ENCODE measurements at regions not wholly inside any gene's neighbourhood (a gene's known extent, or its start where the extent isn't known, plus 50 kb on each side); places are given as distances from the start of the nearest gene placed in this dataset.

DNA sequence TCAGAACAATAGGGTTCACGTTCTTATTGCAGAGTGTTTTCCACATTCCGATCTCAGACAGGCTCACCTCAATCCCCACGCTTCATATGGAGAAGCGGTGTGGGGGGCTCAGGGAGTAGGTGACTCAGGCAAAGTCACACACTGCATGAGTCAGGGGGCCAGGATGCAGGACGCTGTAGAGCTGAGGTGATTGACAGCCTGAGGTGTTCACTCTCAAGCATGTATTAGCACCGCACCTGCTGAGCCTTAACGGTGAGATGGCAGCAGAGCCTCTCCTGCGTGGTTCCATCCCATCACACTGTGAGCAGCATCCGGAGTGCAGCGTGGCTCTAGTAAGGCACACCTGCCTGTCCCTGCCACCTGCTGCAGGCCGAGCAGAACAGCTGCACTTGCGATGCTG is 194.0 kb downstream of the IRX2 start:
- TF ChIP-seq, protein P1, sequence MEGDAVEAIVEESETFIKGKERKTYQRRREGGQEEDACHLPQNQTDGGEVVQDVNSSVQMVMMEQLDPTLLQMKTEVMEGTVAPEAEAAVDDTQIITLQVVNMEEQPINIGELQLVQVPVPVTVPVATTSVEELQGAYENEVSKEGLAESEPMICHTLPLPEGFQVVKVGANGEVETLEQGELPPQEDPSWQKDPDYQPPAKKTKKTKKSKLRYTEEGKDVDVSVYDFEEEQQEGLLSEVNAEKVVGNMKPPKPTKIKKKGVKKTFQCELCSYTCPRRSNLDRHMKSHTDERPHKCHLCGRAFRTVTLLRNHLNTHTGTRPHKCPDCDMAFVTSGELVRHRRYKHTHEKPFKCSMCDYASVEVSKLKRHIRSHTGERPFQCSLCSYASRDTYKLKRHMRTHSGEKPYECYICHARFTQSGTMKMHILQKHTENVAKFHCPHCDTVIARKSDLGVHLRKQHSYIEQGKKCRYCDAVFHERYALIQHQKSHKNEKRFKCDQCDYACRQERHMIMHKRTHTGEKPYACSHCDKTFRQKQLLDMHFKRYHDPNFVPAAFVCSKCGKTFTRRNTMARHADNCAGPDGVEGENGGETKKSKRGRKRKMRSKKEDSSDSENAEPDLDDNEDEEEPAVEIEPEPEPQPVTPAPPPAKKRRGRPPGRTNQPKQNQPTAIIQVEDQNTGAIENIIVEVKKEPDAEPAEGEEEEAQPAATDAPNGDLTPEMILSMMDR (IDR thresholded peaks at IDR 0.05; ENCODE audit: low read depth, low read length): no peak
- TF ChIP-seq EZH2phosphoT487 (IDR thresholded peaks at IDR 0.05; ENCODE audit: low read depth): no peak
- Histone ChIP-seq H3K27ac (ENCODE audit: low read length) (no peak overlapping the region), H3K9ac (ENCODE audit: low read length) (no peak overlapping the region), H3K4me1 (ENCODE audit: low read length) (no peaks in the 10 kb centered on the region), H3K27me3 (ENCODE audit: low read depth, low read length) (no peaks in the 10 kb centered on the region), H3K9me3 (ENCODE audit: insufficient read depth, low read length) (no peaks in the 10 kb centered on the region), H2AFZ (ENCODE audit: low read depth, low read length) (no peak overlapping the region), H4K20me1 (ENCODE audit: insufficient read depth, low read length) (no peaks in the 10 kb centered on the region), H3K79me2 (ENCODE audit: low read length) (no peaks in the 10 kb centered on the region), H3K36me3 (replicated peaks; ENCODE audit: low read depth, low read length) (no peaks in the 10 kb centered on the region), H3K4me2 (ENCODE audit: low read length) (no peak overlapping the region), H3K4me3 (ENCODE audit: low read length) (no peak overlapping the region)

DNA sequence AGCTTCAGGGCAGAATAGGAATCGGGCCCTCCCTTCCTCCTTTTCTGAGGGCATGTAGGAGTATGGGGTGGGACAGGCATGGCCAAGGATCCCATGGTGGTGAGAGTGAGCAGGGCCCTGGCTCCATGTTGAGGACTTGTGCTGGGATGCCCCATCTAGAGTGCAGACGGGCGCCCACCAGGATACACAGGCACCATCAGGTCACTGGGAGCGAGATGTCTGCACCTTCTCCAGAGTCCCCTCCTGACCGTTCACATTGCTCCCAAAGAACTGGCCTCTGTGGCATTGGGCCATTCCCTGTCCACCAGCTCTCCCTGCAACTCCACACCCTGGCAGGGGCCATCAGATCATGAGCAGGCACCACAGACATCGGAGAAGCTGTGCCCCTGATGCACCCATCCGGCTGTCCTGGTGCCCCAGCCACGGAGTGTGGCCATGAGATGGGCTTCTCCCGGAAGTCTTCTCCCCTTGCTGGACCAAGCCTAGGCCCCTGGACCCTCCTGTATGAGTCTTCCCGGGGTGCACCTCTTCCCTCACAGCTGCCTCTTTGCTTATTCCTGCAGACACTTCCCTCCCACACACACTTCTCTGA is 195.0 kb downstream of the IRX2 start:
- no peaks in the 10 kb centered on the region for H3K4me1 ChIP-seq (ENCODE audit: low read length)
- H3K4me3 ChIP-seq (ENCODE audit: low read length): no peak overlapping the region
- no peak for TF ChIP-seq EZH2phosphoT487 (IDR thresholded peaks at IDR 0.05; ENCODE audit: low read depth)
- TF ChIP-seq, protein P1 (IDR thresholded peaks at IDR 0.05; ENCODE audit: low read depth, low read length): no peak
- no peaks in the 10 kb centered on the region for H3K36me3 ChIP-seq (replicated peaks; ENCODE audit: low read depth, low read length)
- H3K27ac ChIP-seq (ENCODE audit: low read length): no peak overlapping the region
- H3K79me2 ChIP-seq (ENCODE audit: low read length): no peaks in the 10 kb centered on the region
- no peaks in the 10 kb centered on the region for H3K27me3 ChIP-seq (ENCODE audit: low read depth, low read length)
- no peaks in the 10 kb centered on the region for H3K9me3 ChIP-seq (ENCODE audit: insufficient read depth, low read length)
- no peak overlapping the region for H3K9ac ChIP-seq (ENCODE audit: low read length)
- H2AFZ ChIP-seq (ENCODE audit: low read depth, low read length): no peak overlapping the region
- no peak overlapping the region for H3K4me2 ChIP-seq (ENCODE audit: low read length)
- no peaks in the 10 kb centered on the region for H4K20me1 ChIP-seq (ENCODE audit: insufficient read depth, low read length)

DNA sequence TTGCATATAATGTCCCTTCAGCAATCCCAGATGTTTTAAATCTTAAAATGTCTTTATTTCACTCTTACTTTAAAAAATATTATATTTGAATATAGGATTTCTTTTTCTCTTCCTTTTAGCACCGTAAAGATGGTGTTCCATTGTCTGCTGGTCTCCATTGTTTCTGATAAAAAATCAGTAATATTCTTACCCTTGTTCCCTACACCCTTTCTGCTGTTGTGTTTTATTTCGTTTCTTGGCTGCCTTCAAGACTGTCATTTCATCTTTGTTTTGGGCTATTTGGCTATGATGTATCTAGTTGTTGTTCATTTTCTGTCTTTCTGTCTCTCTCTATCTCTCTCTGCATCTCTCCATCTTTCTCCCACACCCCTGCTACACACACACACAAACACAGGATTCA is 197.9 kb downstream of the IRX2 start:
- H3K79me2 ChIP-seq (ENCODE audit: low read length): no peaks in the 10 kb centered on the region
- H3K27me3 ChIP-seq (ENCODE audit: low read depth, low read length): no peaks in the 10 kb centered on the region
- no peak overlapping the region for H2AFZ ChIP-seq (ENCODE audit: low read depth, low read length)
- H3K9ac ChIP-seq (ENCODE audit: low read length): no peak overlapping the region
- no peaks in the 10 kb centered on the region for H3K4me1 ChIP-seq (ENCODE audit: low read length)
- no peaks in the 10 kb centered on the region for H3K36me3 ChIP-seq (replicated peaks; ENCODE audit: low read depth, low read length)
- TF ChIP-seq EZH2phosphoT487 (IDR thresholded peaks at IDR 0.05; ENCODE audit: low read depth): no peak
- TF ChIP-seq, protein P1 (IDR thresholded peaks at IDR 0.05; ENCODE audit: low read depth, low read length): no peak
- no peaks in the 10 kb centered on the region for H4K20me1 ChIP-seq (ENCODE audit: insufficient read depth, low read length)
- no peak overlapping the region for H3K4me2 ChIP-seq (ENCODE audit: low read length)
- H3K4me3 ChIP-seq (ENCODE audit: low read length): no peak overlapping the region
- H3K9me3 ChIP-seq (ENCODE audit: insufficient read depth, low read length): no peaks in the 10 kb centered on the region
- H3K27ac ChIP-seq (ENCODE audit: low read length): no peak overlapping the region

DNA sequence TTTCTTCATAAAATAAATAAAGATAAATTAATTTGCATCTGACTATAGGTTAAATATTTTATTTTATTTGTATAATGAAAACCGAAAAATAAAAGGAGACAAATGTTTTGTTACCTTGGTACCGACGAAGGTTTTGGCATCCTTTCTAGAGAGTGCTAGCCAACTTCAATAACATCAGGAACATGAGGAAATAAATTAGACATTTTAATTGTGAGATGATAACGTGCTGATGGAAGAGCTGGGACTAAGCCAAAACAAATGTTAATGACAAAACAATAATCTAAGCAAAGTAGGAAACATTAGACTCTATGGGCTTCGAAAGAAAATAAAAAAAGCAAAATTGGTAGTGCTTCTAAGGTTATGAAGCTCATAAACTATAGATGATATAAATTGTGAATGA is 201.0 kb downstream of the IRX2 start:
- H4K20me1 ChIP-seq (ENCODE audit: insufficient read depth, low read length): no peaks in the 10 kb centered on the region
- no peak overlapping the region for H3K9ac ChIP-seq (ENCODE audit: low read length)
- no peak for TF ChIP-seq EZH2phosphoT487 (IDR thresholded peaks at IDR 0.05; ENCODE audit: low read depth)
- H3K4me2 ChIP-seq (ENCODE audit: low read length): no peak overlapping the region
- no peaks in the 10 kb centered on the region for H3K79me2 ChIP-seq (ENCODE audit: low read length)
- no peak overlapping the region for H2AFZ ChIP-seq (ENCODE audit: low read depth, low read length)
- no peak overlapping the region for H3K27ac ChIP-seq (ENCODE audit: low read length)
- no peaks in the 10 kb centered on the region for H3K36me3 ChIP-seq (replicated peaks; ENCODE audit: low read depth, low read length)
- H3K4me3 ChIP-seq (ENCODE audit: low read length): no peak overlapping the region
- no peaks in the 10 kb centered on the region for H3K4me1 ChIP-seq (ENCODE audit: low read length)
- no peaks in the 10 kb centered on the region for H3K27me3 ChIP-seq (ENCODE audit: low read depth, low read length)
- no peaks in the 10 kb centered on the region for H3K9me3 ChIP-seq (ENCODE audit: insufficient read depth, low read length)

Measured in OCI-LY3 (cell line).